ENCODE measurements at regions not wholly inside any gene's neighbourhood (a gene's known extent, or its start where the extent isn't known, plus 50 kb on each side); places are given as distances from the start of the nearest gene placed in this dataset.

GRCh38 chr4:116374815-116375214 lies 710.6 kb downstream of the TRAM1L1 start:
- ChIA-PET CTCF (interaction anchor here (0.6 kb wide), 1 partner anchor 15 kb away, joined by 3 read pairs; no protein-coding TSS in a partner anchor), POLR2A (ENCODE audit: unreplicated experiment) (interaction anchor here (0.6 kb wide), 1 partner anchor 275 kb away, joined by 7 read pairs; no protein-coding TSS in a partner anchor)
- ATAC-seq = no peak
- Histone ChIP-seq H4K20me1 (ENCODE audit: low read length) (no peaks in the 10 kb centered on the region), H3K4me2 (ENCODE audit: low read length) (no peak overlapping the region), H3K36me3 (ENCODE audit: low read depth, low read length) (no peaks in the 10 kb centered on the region), H3K4me3 (ENCODE audit: low read length) (no peak overlapping the region), H3K9ac (ENCODE audit: low read length) (no peak overlapping the region), H2AFZ (ENCODE audit: low read length) (no peak overlapping the region), H3K27me3 (ENCODE audit: low read length) (no peaks in the 10 kb centered on the region), H3K27ac (ENCODE audit: low read length) (no peak overlapping the region), H3F3A (ENCODE audit: low read length, unreplicated experiment) (no peaks in the 10 kb centered on the region), H3K9me3 (ENCODE audit: low read length) (no peaks in the 10 kb centered on the region), H3K9me2 (replicated peaks; ENCODE audit: low read length) (no peaks in the 10 kb centered on the region), H3K79me2 (ENCODE audit: low read length) (no peaks in the 10 kb centered on the region), H3K4me1 (ENCODE audit: insufficient read depth, low read length) (no peaks in the 10 kb centered on the region)
- intact Hi-C loops (cut with micrococcal nuclease) = no loop called here
- DNase-seq = no peak
- no TSS peak for BruUV-seq (replicated peaks)
- no peak for TF ChIP-seq EZH2 (IDR thresholded peaks at IDR 0.05; ENCODE audit: low read length, unreplicated experiment)
- TF ChIP-seq EZH2phosphoT487 (IDR thresholded peaks at IDR 0.05; ENCODE audit: borderline replicate concordance, low read length) = no peak
- TF ChIP-seq CTCF (conservative IDR thresholded peaks at IDR 0.05; ENCODE audit: low read depth, low read length) = no peak

GRCh38 chr4:116362583-116362982 lies 722.8 kb downstream of the TRAM1L1 start:
- Histone ChIP-seq H3K9me2 (replicated peaks; ENCODE audit: low read length) (no peaks in the 10 kb centered on the region), H3K36me3 (ENCODE audit: low read depth, low read length) (no peaks in the 10 kb centered on the region), H3K9me3 (ENCODE audit: low read length) (no peaks in the 10 kb centered on the region), H3K79me2 (ENCODE audit: low read length) (no peaks in the 10 kb centered on the region), H4K20me1 (ENCODE audit: low read length) (no peaks in the 10 kb centered on the region), H3K27ac (ENCODE audit: low read length) (no peak overlapping the region), H3F3A (ENCODE audit: low read length, unreplicated experiment) (no peaks in the 10 kb centered on the region), H3K4me3 (ENCODE audit: low read length) (no peak overlapping the region), H3K4me1 (ENCODE audit: insufficient read depth, low read length) (no peaks in the 10 kb centered on the region), H3K9ac (ENCODE audit: low read length) (no peak overlapping the region), H3K27me3 (ENCODE audit: low read length) (no peaks in the 10 kb centered on the region), H2AFZ (ENCODE audit: low read length) (no peak overlapping the region), H3K4me2 (ENCODE audit: low read length) (no peak overlapping the region)
- no peak for ATAC-seq
- DNase-seq = no peak
- no peak for TF ChIP-seq CTCF (conservative IDR thresholded peaks at IDR 0.05; ENCODE audit: low read depth, low read length)
- TF ChIP-seq EZH2 (IDR thresholded peaks at IDR 0.05; ENCODE audit: low read length, unreplicated experiment) = no peak
- TF ChIP-seq EZH2phosphoT487 (IDR thresholded peaks at IDR 0.05; ENCODE audit: borderline replicate concordance, low read length) = no peak
- ChIA-PET CTCF (no interaction called here), POLR2A (ENCODE audit: unreplicated experiment) (no interaction called here)
- BruUV-seq (replicated peaks) = no TSS peak
- intact Hi-C loops (cut with micrococcal nuclease) = no loop called here

- Histone ChIP-seq H3K9ac (ENCODE audit: low read length) (no peak overlapping the region), H3K4me1 (ENCODE audit: insufficient read depth, low read length) (no peaks in the 10 kb centered on the region), H2AFZ (ENCODE audit: low read length) (no peak overlapping the region), H3K9me2 (replicated peaks; ENCODE audit: low read length) (no peaks in the 10 kb centered on the region), H3K27me3 (ENCODE audit: low read length) (no peaks in the 10 kb centered on the region), H4K20me1 (ENCODE audit: low read length) (no peaks in the 10 kb centered on the region), H3K79me2 (ENCODE audit: low read length) (no peaks in the 10 kb centered on the region), H3K9me3 (ENCODE audit: low read length) (no peaks in the 10 kb centered on the region), H3F3A (ENCODE audit: low read length, unreplicated experiment) (no peaks in the 10 kb centered on the region), H3K27ac (ENCODE audit: low read length) (no peak overlapping the region), H3K36me3 (ENCODE audit: low read depth, low read length) (no peaks in the 10 kb centered on the region), H3K4me2 (ENCODE audit: low read length) (no peak overlapping the region), H3K4me3 (ENCODE audit: low read length) (no peak overlapping the region)
- ATAC-seq (no peak), DNase-seq (no peak)
- no TSS peak for BruUV-seq (replicated peaks)
- no peak for TF ChIP-seq EZH2phosphoT487 (IDR thresholded peaks at IDR 0.05; ENCODE audit: borderline replicate concordance, low read length)
- TF ChIP-seq EZH2 (IDR thresholded peaks at IDR 0.05; ENCODE audit: low read length, unreplicated experiment) = no peak
- no peak for TF ChIP-seq CTCF (conservative IDR thresholded peaks at IDR 0.05; ENCODE audit: low read depth, low read length)
- ChIA-PET CTCF (no interaction called here), POLR2A (ENCODE audit: unreplicated experiment) (no interaction called here)
- intact Hi-C loops (cut with micrococcal nuclease) = no loop called here
Measured at GRCh38 chr4:116361790-116362189, 723.6 kb downstream of the TRAM1L1 start.

All from PC-3 (cell line).